ENCODE measurements at regions not wholly inside any gene's neighbourhood (a gene's known extent, or its start where the extent isn't known, plus 50 kb on each side); places are given as distances from the start of the nearest gene placed in this dataset.

- TF ChIP-seq POLR2A (IDR thresholded peaks at IDR 0.05) (no peak), CTCF (IDR thresholded peaks at IDR 0.05 in 4 of 5, conservative IDR thresholded peaks at IDR 0.05 in 1 of 5) (no peak)
Measured at GRCh38 chr2:155151945-155152344, 453.4 kb downstream of the KCNJ3 start.
